Activated CD4-positive, alpha-beta T cell treated with anti-CD3 and anti-CD28 coated beads, Interleukin-2, amount 10 ng/mL, durations not matched to agents 7 days and 5 days (primary cell): ENCODE measurements at regions not wholly inside any gene's neighbourhood (a gene's known extent, or its start where the extent isn't known, plus 50 kb on each side); places are given as distances from the start of the nearest gene placed in this dataset.

Experiments
- CTCF ChIA-PET: fragments of 350-600 bp; sonication (Branson Sonifier 250); formaldehyde crosslinking; loops from one replicate; lab custom pipeline; 2021; ENCODE audit warnings: antibody characterized with exemption; lab: Charles Lee
- POLR2A ChIA-PET: fragments of 350-600 bp; sonication (Branson Sonifier 250); formaldehyde crosslinking; loops from one replicate; lab custom pipeline; 2021; ENCODE audit warnings: antibody characterized with exemption; lab: Charles Lee
- DNase-seq: peaks from one replicate; pipeline ENCODE4 v3.0.0-alpha.2; 2020
- H3K27ac Mint-ChIP-seq: one replicate; pipeline ENCODE4 v1.8.0; 2021; ENCODE audit warnings: mild to moderate bottlenecking, moderate library complexity, mixed read lengths
- H3K27me3 Mint-ChIP-seq: one replicate; pipeline ENCODE4 v1.8.0; 2021; ENCODE audit warnings: mixed read lengths
- H3K36me3 Mint-ChIP-seq: one replicate; pipeline ENCODE4 v1.8.0; 2021; ENCODE audit warnings: low read depth, mixed read lengths
- H3K4me1 Mint-ChIP-seq: one replicate; pipeline ENCODE4 v1.8.0; 2021; ENCODE audit warnings: mixed read lengths
- H3K4me3 Mint-ChIP-seq: one replicate; pipeline ENCODE4 v1.8.0; 2021; ENCODE audit warnings: mild to moderate bottlenecking, moderate library complexity, mixed read lengths
- H3K9me3 Mint-ChIP-seq: one replicate; pipeline ENCODE4 v1.8.0; 2021; ENCODE audit warnings: mixed read lengths

DNA sequence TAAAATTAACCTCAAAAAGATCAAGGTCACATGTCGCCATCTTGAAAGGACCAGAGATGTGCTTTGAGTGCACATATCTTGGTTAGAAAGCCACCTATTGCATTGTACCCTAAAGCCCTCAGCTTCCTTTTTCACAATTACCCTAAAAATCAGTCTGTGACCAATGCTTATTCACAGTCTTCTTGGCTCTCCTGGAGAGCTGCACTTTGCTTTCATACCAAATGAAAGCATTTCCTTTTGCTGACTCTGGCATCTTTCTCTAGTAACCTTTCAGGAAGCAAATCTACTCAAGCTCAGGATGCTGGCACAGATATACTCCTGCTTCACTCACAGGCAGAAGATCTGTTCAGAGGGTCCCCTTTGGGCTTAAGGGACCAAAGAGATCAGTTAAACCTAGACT is 160.7 kb upstream of the PUM3 start:
- ChIA-PET POLR2A (no interaction called here), CTCF (no interaction called here)
- no peak overlapping the region for H3K27ac Mint-ChIP-seq
- no peak overlapping the region for H3K4me3 Mint-ChIP-seq
- peaks cover 3% of the 10 kb centered on the region for H3K9me3 Mint-ChIP-seq
- no peaks in the 10 kb centered on the region for H3K36me3 Mint-ChIP-seq
- DNase-seq = no peak
- H3K4me1 Mint-ChIP-seq = no peaks in the 10 kb centered on the region
- no peaks in the 10 kb centered on the region for H3K27me3 Mint-ChIP-seq

DNA sequence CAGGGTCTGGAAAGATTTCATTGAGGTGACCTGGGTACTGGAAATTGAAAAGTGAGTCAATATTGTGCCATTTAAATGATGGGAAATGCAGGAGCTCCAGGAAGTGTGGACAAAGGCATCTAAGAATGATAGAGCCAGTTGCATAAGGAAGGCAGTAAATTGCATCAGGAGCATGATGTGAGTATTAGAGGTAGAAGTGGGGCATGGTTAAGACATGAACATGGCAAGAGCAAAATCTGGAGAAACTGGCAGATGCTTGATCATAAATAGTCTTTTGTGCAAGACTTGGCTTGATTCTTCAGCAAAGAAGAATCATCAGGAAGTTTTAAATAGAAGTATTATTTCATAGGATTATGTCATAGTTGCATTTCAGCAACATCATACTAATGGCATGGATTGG is 157.4 kb upstream of the PUM3 start:
- no peak for DNase-seq
- Mint-ChIP-seq H3K27me3 (no peaks in the 10 kb centered on the region), H3K4me3 (no peak overlapping the region), H3K27ac (no peak overlapping the region), H3K9me3 (no peaks in the 10 kb centered on the region), H3K4me1 (no peaks in the 10 kb centered on the region), H3K36me3 (no peaks in the 10 kb centered on the region)
- ChIA-PET POLR2A (no interaction called here), CTCF (no interaction called here)

DNA sequence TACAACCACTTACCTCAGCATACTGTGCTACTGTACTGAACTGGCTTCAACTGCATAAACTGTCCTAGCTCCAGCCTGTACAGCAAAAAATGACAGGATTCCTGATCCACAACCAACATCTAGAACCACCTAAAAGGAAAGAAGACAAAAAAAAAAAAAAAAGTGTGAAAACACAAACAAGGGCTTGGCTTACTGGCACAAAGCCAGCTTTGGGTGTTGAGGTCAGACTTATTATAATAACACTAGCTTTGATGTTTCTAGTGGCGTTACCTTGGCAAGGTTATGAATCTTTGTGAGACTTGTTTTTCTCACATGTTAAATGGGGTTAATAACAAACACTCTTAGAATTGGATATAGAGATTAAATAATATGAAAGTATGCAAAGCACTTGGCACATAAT is 148.5 kb upstream of the PUM3 start:
- no peaks in the 10 kb centered on the region for H3K36me3 Mint-ChIP-seq
- no peak overlapping the region for H3K27ac Mint-ChIP-seq
- POLR2A ChIA-PET = no interaction called here
- H3K9me3 Mint-ChIP-seq = no peaks in the 10 kb centered on the region
- no peak overlapping the region for H3K4me3 Mint-ChIP-seq
- no peaks in the 10 kb centered on the region for H3K4me1 Mint-ChIP-seq
- no peaks in the 10 kb centered on the region for H3K27me3 Mint-ChIP-seq
- no peak for DNase-seq
- CTCF ChIA-PET = no interaction called here

DNA sequence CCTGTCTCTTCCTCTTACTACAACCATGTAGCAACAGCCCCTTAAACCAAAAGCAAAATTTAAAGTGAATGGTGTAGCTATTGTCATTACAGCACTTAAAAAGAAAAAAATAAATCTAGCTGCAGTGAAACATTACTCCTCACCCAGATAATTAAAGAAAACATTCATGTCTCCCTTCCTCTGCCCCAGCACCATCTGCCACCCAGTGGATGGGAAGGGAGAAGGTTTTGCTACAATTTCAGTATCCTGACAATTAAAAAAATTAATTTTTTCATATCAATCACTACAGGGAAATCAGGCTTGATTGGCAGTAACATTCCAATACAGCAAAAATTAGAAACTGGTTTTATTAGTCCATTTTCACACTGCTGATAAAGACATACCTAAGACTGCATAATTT is 147.4 kb upstream of the PUM3 start:
- DNase-seq = no peak
- Mint-ChIP-seq H3K4me3 (no peak overlapping the region), H3K4me1 (no peaks in the 10 kb centered on the region), H3K9me3 (no peaks in the 10 kb centered on the region), H3K36me3 (no peaks in the 10 kb centered on the region), H3K27ac (no peak overlapping the region), H3K27me3 (no peaks in the 10 kb centered on the region)
- POLR2A ChIA-PET = no interaction called here
- CTCF ChIA-PET = no interaction called here

DNA sequence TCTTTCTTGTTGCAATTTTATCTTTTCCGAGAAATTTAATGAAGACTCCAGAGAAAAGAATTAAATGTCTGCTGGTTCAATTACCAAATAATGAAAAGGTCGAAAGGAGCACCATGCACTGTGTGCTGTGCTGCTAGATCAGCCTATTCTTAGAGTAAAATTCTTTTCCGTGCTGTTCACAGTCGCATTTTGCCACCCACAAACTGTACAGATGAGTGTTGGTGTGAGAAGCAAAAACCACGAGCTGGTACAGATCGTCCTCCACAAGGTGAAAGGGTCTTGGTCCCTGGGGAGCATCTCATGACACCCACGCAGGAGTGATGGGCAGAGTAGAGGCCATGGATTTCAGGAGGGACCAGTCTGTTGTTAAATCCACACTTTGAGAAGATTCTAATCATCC is 143.8 kb upstream of the PUM3 start:
- Mint-ChIP-seq H3K27me3 (peaks cover 1% of the 10 kb centered on the region), H3K27ac (no peak overlapping the region), H3K36me3 (no peaks in the 10 kb centered on the region), H3K9me3 (no peaks in the 10 kb centered on the region), H3K4me1 (no peaks in the 10 kb centered on the region), H3K4me3 (no peak overlapping the region)
- POLR2A ChIA-PET = no interaction called here
- no peak for DNase-seq
- CTCF ChIA-PET = no interaction called here

DNA sequence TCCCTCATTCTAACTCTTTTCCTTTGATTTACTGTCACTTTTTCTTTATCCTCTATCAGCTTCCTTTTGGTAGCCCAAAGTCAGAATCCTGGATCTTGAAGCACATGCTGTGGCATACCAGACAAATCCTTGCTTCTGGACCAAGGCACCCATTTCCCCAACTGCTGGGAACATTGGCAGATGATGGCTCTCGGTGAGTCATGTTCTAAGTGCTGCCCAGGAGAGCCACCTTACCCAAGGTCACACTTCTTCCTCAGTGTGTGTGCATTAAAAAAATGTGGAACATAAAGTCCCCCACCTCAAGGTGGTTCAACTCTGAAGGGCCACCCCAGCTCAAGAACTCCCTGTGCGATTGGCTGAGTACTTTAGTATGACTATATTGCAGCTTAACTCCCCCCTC is 141.4 kb upstream of the PUM3 start:
- Mint-ChIP-seq H3K4me3 (no peak overlapping the region), H3K9me3 (no peaks in the 10 kb centered on the region), H3K27me3 (peaks cover 2% of the 10 kb centered on the region), H3K36me3 (no peaks in the 10 kb centered on the region), H3K4me1 (no peaks in the 10 kb centered on the region), H3K27ac (no peak overlapping the region)
- POLR2A ChIA-PET = no interaction called here
- CTCF ChIA-PET = no interaction called here
- DNase-seq = no peak

DNA sequence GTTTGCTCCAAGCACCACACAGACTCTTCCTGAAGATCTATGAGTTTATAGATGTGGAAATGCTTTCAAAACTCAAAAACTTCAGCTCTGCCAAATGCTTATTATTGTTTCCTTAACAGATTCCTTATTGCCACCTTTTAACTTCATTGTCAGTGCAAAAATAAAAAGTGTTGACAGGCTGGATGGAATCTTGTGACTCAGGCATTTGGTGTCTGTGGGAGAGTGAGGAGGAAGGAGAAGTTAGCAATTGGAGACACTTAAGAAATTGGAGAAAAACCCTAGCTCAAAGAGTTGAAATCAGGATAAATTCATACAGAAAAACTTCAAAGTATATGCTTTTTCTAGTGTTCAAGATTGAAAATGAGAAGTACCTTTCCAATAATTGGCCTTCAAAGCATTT is 140.6 kb upstream of the PUM3 start:
- Mint-ChIP-seq H3K36me3 (no peaks in the 10 kb centered on the region), H3K27me3 (peaks cover 2% of the 10 kb centered on the region), H3K27ac (no peak overlapping the region), H3K4me1 (no peaks in the 10 kb centered on the region), H3K4me3 (no peak overlapping the region), H3K9me3 (no peaks in the 10 kb centered on the region)
- ChIA-PET CTCF (no interaction called here), POLR2A (no interaction called here)
- no peak for DNase-seq

DNA sequence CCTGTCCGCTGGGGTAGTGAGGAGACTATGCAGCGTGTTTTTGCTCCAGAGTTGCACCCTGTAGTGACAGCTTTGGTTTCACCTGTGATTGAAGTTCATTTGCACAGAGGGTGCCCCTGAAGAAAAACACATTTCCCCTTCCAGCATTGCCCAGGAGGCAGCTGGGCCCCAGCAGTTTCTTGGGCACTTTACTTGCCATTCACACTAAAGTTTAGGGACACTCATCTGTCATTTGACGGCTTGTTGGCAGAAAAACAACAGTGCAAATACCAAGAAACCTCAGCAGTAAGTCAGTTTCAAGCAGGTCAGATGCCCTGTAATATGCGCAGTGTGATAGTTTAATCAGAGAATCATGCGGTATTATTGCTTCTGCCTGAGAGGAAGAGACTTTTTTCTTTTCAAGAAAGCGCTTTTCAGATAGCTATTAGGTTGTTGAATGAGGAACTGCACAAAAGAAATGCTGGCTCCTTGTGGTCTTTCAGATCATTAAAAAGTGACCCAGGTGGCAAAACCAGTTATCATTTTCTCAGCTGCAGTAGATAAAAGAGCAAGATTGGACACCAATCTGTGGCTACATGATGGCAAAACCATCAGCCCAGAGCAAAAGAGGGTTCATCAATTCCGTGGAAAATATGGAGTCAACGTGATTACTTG is 136.2 kb upstream of the PUM3 start:
- peaks cover 2% of the 10 kb centered on the region for H3K27me3 Mint-ChIP-seq
- H3K36me3 Mint-ChIP-seq = no peaks in the 10 kb centered on the region
- no peak for DNase-seq
- H3K4me1 Mint-ChIP-seq = no peaks in the 10 kb centered on the region
- ChIA-PET CTCF (no interaction called here), POLR2A (no interaction called here)
- H3K4me3 Mint-ChIP-seq = no peak overlapping the region
- H3K9me3 Mint-ChIP-seq = no peaks in the 10 kb centered on the region
- H3K27ac Mint-ChIP-seq = no peak overlapping the region

DNA sequence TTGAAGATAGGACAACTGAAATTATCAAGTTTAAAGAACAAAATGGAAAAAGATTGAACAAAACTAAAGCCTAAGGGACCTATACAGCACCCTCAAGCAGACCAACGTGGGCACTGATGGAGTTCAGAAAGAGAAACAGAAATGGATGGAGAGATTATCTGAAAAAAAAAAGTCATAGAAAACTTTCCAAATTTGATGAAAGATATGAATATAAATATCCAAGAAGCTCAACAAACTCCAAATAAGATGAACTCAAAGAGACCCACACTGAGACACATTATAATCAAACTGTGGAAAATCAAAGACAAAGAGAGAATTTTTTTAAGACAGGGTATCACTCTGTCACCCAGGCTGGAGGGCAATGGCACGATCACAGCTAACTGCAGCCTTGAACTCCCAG is 128.6 kb upstream of the PUM3 start:
- CTCF ChIA-PET = no interaction called here
- POLR2A ChIA-PET = no interaction called here
- H3K36me3 Mint-ChIP-seq = no peaks in the 10 kb centered on the region
- no peak for DNase-seq
- H3K4me1 Mint-ChIP-seq = no peaks in the 10 kb centered on the region
- H3K27me3 Mint-ChIP-seq = no peaks in the 10 kb centered on the region
- peaks cover 6% of the 10 kb centered on the region for H3K9me3 Mint-ChIP-seq
- no peak overlapping the region for H3K27ac Mint-ChIP-seq
- no peak overlapping the region for H3K4me3 Mint-ChIP-seq

DNA sequence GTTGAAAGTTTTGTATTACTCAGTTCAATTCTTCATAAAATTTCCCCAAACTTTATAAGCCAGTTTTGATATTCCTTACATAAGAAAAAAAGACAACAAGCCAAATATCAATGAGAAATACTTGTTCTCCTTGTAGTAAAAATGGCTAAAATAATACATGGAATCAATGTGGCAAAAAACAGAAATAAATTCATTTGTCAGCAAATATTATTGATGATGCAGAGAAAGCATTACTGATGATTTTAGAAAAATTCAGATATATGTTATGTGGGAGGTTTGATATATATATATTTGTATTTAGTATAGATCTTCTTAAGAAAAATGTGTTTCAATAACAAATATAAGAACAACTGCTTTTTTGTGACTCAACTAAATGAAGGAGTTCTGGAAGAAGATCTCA is 127.0 kb upstream of the PUM3 start:
- Mint-ChIP-seq H3K9me3 (peaks cover 6% of the 10 kb centered on the region), H3K36me3 (no peaks in the 10 kb centered on the region), H3K27me3 (no peaks in the 10 kb centered on the region), H3K4me3 (no peak overlapping the region), H3K4me1 (no peaks in the 10 kb centered on the region), H3K27ac (no peak overlapping the region)
- ChIA-PET POLR2A (no interaction called here), CTCF (no interaction called here)
- DNase-seq = no peak

DNA sequence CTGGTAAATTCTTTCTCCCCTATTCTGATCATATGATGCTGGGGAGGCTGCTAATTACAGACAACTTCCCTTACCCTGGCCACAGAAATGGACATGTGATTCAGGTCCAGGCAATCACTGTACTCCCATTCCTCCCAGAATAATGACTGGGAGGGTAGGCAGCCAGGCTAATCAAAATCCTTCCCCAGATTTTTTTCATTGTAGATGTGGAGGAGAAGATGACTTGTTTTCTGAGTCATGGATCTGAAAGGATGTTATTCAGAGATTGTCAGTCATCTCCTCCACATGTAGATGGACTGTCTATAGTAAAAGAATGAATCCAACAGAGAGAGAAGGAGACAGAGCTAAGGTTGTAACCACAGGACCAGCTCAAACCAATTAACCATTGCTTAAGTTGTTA is 123.9 kb upstream of the PUM3 start:
- Mint-ChIP-seq H3K4me3 (no peak overlapping the region), H3K9me3 (peaks cover 6% of the 10 kb centered on the region)
- CTCF ChIA-PET = interaction anchor here (1.6 kb wide), 1 partner anchor 18 kb away, joined by 5 read pairs; no protein-coding TSS in a partner anchor

DNA sequence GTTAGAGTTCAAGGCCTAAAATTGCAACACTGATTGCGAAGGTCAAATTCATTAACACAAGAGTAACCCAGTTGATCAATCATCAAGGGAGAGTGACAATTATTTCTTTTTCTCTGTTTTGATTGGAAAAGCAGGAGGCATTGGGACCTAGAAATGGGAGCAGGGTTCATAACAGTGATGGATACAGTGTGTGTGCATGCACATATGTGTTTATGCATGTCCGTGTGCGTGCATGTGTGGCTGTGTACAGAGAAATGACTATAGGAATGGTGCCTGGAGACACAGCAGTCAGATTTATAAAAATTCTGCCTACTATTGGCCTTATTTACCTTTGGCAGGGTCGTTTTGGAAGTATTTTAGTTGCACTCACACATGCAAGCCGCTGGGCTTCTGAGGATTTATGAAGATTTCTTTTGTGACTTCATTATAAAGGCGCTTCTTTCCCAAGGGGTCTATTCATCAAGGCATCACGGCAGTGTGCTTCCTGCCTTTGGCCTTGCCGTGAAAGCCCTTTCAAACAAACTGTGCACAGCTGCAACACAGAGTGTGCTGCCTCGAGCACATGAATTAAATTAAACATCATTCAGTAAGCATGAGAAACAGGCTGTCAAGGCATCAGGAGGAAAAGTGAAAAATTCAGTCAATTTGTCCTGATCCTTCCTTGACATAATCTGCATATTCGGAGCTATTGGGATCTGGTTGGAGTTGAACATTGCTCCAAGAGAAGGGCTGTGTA is 122.8 kb upstream of the PUM3 start:
- POLR2A ChIA-PET = no interaction called here
- CTCF ChIA-PET = interaction anchor here (1.6 kb wide), 1 partner anchor 17 kb away, joined by 5 read pairs; no protein-coding TSS in a partner anchor
- Mint-ChIP-seq H3K27ac (no peak overlapping the region), H3K4me1 (no peaks in the 10 kb centered on the region), H3K36me3 (no peaks in the 10 kb centered on the region), H3K27me3 (no peaks in the 10 kb centered on the region), H3K9me3 (no peaks in the 10 kb centered on the region), H3K4me3 (no peak overlapping the region)
- no peak for DNase-seq

More for the DNA sequence above, 123.9 kb upstream of the PUM3 start:
- POLR2A ChIA-PET = no interaction called here
- Mint-ChIP-seq H3K27ac (no peak overlapping the region), H3K4me1 (no peaks in the 10 kb centered on the region), H3K27me3 (no peaks in the 10 kb centered on the region), H3K36me3 (no peaks in the 10 kb centered on the region)
- no peak for DNase-seq

DNA sequence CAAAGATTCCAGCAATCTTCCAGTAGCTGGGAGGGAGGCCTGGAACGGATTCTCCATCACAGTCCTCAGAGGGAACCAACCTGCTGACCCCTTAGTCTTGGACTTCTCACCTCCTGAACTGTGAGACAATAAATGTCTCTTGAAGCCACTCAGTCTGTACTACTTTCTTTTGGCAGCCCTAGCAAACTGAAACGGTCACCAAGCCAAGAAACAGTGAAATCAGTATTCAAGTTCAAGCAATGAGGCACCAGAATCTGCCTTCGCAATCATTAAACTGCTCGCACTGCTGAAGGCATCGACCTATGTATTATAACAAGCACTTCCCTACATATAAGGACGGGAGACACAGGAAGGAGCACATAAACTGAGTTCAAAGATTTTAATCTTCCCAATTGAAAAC is 120.6 kb upstream of the PUM3 start:
- Mint-ChIP-seq H3K9me3 (no peaks in the 10 kb centered on the region), H3K36me3 (no peaks in the 10 kb centered on the region), H3K4me3 (no peak overlapping the region), H3K27ac (no peak overlapping the region), H3K27me3 (no peaks in the 10 kb centered on the region), H3K4me1 (no peaks in the 10 kb centered on the region)
- ChIA-PET POLR2A (no interaction called here), CTCF (no interaction called here)
- no peak for DNase-seq

DNA sequence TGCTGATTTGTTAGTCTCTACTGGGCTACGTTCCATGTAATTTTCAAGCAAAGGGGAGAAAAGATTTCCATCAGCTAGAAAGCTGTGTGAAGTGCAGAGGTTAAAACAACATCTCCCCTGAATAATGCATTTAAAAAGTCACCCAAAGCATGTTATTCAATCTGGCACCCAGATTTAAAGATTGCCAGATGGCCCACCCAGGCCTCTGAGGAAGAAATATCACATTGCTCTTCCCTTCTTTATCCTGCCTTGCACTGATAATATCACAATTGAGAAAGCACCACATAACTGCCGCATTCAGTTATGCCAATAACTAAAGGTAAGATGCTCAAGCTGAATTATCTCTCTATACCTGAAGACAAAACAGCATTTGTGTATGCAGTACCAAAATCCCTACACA is 119.4 kb upstream of the PUM3 start:
- CTCF ChIA-PET = no interaction called here
- H3K27ac Mint-ChIP-seq = no peak overlapping the region
- no peaks in the 10 kb centered on the region for H3K36me3 Mint-ChIP-seq

More for the DNA sequence above, 119.4 kb upstream of the PUM3 start:
- no peaks in the 10 kb centered on the region for H3K27me3 Mint-ChIP-seq
- POLR2A ChIA-PET = interaction anchor here (0.6 kb wide), 1 partner anchor 89 kb away, joined by 7 read pairs; no protein-coding TSS in a partner anchor
- DNase-seq = no peak
- no peak overlapping the region for H3K4me3 Mint-ChIP-seq
- no peaks in the 10 kb centered on the region for H3K9me3 Mint-ChIP-seq
- no peaks in the 10 kb centered on the region for H3K4me1 Mint-ChIP-seq
